Activated CD8-positive, alpha-beta memory T cell treated with anti-CD3 and anti-CD28 coated beads, Interleukin-2, amount 10 ng/mL, durations not matched to agents 7 days and 5 days (primary cell): ENCODE measurements at regions not wholly inside any gene's neighbourhood (a gene's known extent, or its start where the extent isn't known, plus 50 kb on each side); places are given as distances from the start of the nearest gene placed in this dataset.
"Not testable (repeated sequence)": the region's sequence is repeated elsewhere in the genome, so short reads cannot be mapped to it uniquely, and the experiment has no call there.

Source experiments
- ATAC-seq: fragments of 150-1000 bp; cut with Tn5 transposase; one replicate; pipeline ENCODE4 v1.10.0; 2021; ENCODE audit warnings: moderate library complexity
- CTCF ChIA-PET: fragments of 350-600 bp; sonication (Branson Sonifier 250); formaldehyde crosslinking; loops from one replicate; lab custom pipeline; 2021; ENCODE audit warnings: antibody characterized with exemption; lab: Charles Lee
- DNase-seq: peaks from one replicate; pipeline ENCODE4 v3.0.0-alpha.2; 2020
- H3K27ac Mint-ChIP-seq: one replicate; pipeline ENCODE4 v1.8.0; 2021; ENCODE audit warnings: mild to moderate bottlenecking, mixed read lengths
- H3K27me3 Mint-ChIP-seq: one replicate; pipeline ENCODE4 v1.8.0; 2021; ENCODE audit warnings: mixed read lengths
- H3K36me3 Mint-ChIP-seq: one replicate; pipeline ENCODE4 v1.8.0; 2021; ENCODE audit warnings: mild to moderate bottlenecking, mixed read lengths
- H3K4me1 Mint-ChIP-seq: one replicate; pipeline ENCODE4 v1.8.0; 2021; ENCODE audit warnings: mixed read lengths
- H3K4me3 Mint-ChIP-seq: one replicate; pipeline ENCODE4 v1.8.0; 2021; ENCODE audit warnings: mild to moderate bottlenecking, moderate library complexity, mixed read lengths
- H3K9me3 Mint-ChIP-seq: one replicate; pipeline ENCODE4 v1.8.0; 2022; ENCODE audit warnings: low read depth, mixed read lengths

DNA sequence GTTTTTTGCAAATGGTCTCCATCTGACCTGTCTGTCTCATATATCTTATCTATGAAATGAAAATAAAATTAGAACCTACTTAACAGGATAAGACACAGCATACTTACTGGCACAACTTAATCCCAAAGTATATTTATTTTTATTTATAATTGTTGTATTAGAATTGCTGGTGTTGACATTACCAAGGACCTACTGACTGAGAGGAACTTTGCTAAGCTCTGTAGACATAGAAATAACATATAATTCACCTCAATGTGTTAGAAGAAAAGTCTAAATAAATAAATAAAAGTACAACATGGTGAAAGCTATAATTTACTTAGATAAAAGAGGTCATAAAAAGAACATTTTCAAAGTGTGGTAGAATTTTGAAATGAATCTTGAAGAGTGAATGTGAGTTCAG, 1650.5 kb upstream of the NUDT12 start:
- Mint-ChIP-seq H3K4me1 (no peaks in the 10 kb centered on the region), H3K4me3 (no peak overlapping the region), H3K9me3 (peaks cover 8% of the 10 kb centered on the region), H3K27me3 (no peaks in the 10 kb centered on the region), H3K27ac (no peak overlapping the region), H3K36me3 (no peaks in the 10 kb centered on the region)
- no peak for DNase-seq
- ATAC-seq, result no peak
- CTCF ChIA-PET, result no interaction called here

DNA sequence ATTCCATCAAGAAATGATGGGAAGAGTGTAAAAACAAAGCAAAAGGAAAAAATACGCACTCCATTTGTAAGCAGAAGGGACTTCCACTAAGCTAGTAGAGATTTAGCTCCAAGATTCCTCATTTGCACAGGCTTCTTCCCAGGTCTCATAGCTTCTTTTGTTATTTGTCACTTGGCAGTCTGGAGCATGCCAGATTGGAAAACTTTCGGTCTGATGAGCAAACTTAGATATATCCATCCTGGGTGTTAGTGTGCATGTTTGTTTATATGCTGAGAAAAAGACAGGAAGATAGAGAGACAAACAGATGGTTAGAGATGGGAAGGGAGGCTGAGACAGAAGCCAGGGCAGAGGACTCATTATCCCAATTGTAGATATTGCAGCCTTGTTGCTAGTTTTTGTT, 1644.5 kb upstream of the NUDT12 start:
- Mint-ChIP-seq H3K4me3 (no peak overlapping the region), H3K27ac (no peak overlapping the region), H3K4me1 (no peaks in the 10 kb centered on the region), H3K36me3 (no peaks in the 10 kb centered on the region), H3K27me3 (no peaks in the 10 kb centered on the region), H3K9me3 (peaks cover 8% of the 10 kb centered on the region)
- CTCF ChIA-PET, result no interaction called here
- ATAC-seq (no peak), DNase-seq (no peak)

DNA sequence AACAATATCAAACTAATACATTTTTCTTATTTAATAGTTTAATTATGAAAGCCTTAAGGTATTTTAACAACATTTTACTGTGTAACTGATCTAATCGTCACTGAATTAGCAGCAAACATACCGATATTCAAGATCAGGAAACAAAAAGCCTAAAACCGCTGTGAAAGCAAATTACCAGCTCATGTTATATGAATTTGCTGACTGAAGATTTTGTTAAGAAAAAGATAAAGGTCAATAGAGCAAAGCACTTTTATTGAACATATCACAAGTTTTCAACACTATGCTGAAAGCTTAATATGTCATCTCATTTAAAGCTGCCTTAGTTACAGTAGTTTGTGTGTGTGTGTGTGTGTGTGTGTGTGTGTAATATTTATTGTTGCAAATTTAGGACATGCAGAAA, 1634.9 kb upstream of the NUDT12 start:
- ATAC-seq (no peak), DNase-seq (no peak)
- H3K4me3 Mint-ChIP-seq, result no peak overlapping the region
- H3K36me3 Mint-ChIP-seq, result no peaks in the 10 kb centered on the region
- peaks cover 3% of the 10 kb centered on the region for H3K9me3 Mint-ChIP-seq
- no peak overlapping the region for H3K27ac Mint-ChIP-seq
- CTCF ChIA-PET, result no interaction called here
- no peaks in the 10 kb centered on the region for H3K27me3 Mint-ChIP-seq
- H3K4me1 Mint-ChIP-seq, result no peaks in the 10 kb centered on the region

DNA sequence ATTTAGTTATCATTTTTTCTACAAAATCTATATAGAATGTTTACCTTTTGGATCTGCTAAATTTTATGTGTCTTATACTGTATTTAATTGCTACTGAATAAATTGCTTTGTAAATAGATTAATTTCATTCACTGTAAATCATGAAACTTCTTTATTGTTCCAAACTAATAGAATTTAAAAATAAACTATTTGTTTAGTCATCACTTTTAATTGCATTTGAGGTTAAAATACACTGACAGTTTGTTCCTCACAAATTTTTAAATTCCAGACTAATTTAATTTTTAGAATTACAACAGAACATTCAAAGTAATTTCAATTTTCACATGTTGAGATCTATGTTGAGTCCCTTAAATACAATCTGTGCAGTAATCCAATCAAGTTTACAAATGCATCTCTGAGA, 1633.2 kb upstream of the NUDT12 start:
- ATAC-seq, result no peak
- Mint-ChIP-seq H3K36me3 (no peaks in the 10 kb centered on the region), H3K9me3 (peaks cover 2% of the 10 kb centered on the region), H3K4me3 (no peak overlapping the region), H3K27me3 (no peaks in the 10 kb centered on the region), H3K27ac (no peak overlapping the region), H3K4me1 (no peaks in the 10 kb centered on the region)
- no peak for DNase-seq
- CTCF ChIA-PET, result no interaction called here

DNA sequence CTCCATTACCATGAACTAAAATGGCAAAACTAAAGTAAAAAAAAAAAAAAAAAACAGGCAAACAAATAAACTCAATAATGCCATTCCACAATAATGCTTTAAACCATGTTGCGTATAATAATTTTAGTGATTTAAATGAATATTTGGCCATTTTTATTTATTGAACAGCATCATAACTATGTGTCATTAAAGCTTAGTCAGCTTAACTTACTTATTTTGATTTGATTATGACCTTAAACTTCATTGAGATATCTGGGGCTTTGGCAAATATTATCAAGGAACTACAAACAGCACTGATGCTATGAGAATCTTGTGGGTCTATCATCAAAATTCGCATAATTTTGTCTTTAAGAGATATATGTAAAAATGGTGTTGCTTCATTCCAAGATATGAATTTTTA, 1610.3 kb upstream of the NUDT12 start:
- H3K4me3 Mint-ChIP-seq, result no peak overlapping the region
- no peak overlapping the region for H3K27ac Mint-ChIP-seq
- no peak for DNase-seq
- H3K27me3 Mint-ChIP-seq, result no peaks in the 10 kb centered on the region
- no peaks in the 10 kb centered on the region for H3K4me1 Mint-ChIP-seq
- no peak for ATAC-seq
- CTCF ChIA-PET, result no interaction called here
- H3K9me3 Mint-ChIP-seq, result peaks cover 15% of the 10 kb centered on the region
- no peaks in the 10 kb centered on the region for H3K36me3 Mint-ChIP-seq

DNA sequence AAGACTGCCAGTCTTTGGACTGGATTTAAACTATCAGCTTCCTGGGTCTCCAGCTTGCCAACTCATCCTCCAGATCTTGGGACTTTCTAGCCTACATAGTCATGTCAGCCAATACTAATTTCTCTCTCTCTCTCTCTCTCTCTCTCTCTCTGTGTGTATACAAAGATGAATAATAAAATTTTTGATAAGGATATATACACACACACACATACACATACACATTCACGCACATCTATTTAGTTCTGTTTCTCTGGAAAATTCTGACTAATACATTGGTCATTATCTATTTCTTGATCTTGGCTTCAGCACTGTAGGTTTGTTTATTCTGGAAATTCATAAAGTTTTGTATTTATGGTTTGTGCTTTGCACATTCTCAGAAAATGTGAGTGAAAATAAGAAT, 1606.2 kb upstream of the NUDT12 start:
- H3K4me3 Mint-ChIP-seq, result no peak overlapping the region
- ATAC-seq (no peak), DNase-seq (no peak)
- CTCF ChIA-PET, result no interaction called here
- no peaks in the 10 kb centered on the region for H3K36me3 Mint-ChIP-seq
- no peaks in the 10 kb centered on the region for H3K4me1 Mint-ChIP-seq
- H3K27ac Mint-ChIP-seq, result no peak overlapping the region
- H3K27me3 Mint-ChIP-seq, result no peaks in the 10 kb centered on the region
- H3K9me3 Mint-ChIP-seq, result peaks cover 12% of the 10 kb centered on the region

DNA sequence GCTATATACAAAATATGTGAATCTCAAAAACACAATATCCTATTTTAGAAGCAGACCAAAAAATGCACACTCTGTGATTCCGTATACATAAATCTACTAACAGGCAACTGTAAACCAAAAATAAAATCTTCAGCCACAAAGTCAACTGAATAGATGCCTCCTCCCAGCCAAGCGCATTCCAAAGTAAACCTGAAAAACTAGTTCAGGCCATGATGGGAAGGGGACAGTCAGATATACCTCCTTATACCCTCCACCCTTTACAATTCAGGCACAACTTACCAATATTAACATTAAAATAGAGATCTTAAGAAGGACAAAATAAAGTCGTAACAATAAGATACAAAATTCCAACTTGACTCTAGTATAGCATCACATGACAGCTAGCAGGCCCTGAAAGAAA, 1604.5 kb upstream of the NUDT12 start:
- Mint-ChIP-seq H3K27me3 (no peaks in the 10 kb centered on the region), H3K36me3 (no peaks in the 10 kb centered on the region), H3K9me3 (peaks cover 12% of the 10 kb centered on the region), H3K4me3 (no peak overlapping the region), H3K27ac (no peak overlapping the region), H3K4me1 (no peaks in the 10 kb centered on the region)
- DNase-seq (no peak), ATAC-seq (no peak)
- CTCF ChIA-PET, result no interaction called here

DNA sequence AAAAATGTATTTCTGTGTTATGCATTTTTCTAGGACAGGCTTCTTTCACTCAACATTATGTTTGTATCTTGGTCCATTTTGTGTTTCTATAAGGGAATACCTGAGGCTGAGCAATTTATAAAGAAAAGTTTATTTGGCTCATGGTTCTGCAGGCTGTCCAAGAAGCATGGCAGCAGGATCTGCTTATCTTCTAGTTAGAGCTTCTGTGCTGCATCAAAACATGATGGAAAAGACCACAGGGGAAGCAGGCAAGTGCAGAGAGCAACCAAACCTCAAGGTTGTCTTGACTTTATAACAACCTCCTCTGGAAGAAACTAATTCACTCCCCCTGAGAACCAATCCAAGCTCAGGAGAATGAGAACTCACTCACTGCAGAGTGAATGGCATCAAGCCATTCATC, 1601.0 kb upstream of the NUDT12 start:
- H3K27me3 Mint-ChIP-seq, result no peaks in the 10 kb centered on the region
- H3K27ac Mint-ChIP-seq, result no peak overlapping the region
- H3K4me1 Mint-ChIP-seq, result no peaks in the 10 kb centered on the region
- ATAC-seq, result no peak
- CTCF ChIA-PET, result no interaction called here
- no peaks in the 10 kb centered on the region for H3K36me3 Mint-ChIP-seq
- peaks cover 7% of the 10 kb centered on the region for H3K9me3 Mint-ChIP-seq
- no peak overlapping the region for H3K4me3 Mint-ChIP-seq
- no peak for DNase-seq

DNA sequence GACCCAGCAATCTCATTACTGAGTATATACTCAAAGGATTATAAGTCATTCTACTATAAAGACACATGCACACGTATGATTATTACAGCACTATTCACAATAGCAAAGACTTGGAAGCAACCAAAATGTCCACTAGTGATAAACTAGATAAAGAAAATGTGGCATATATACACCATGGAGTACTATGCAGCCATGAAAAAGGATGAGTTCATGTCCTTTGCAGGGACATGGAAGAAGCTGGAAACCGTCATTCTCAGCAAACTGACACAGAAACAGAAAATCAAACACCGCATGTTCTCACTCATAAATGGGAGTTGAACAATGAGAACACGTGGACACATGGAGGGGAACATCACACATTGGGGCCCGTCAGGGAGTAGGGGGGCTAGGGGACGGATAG, 1600.0 kb upstream of the NUDT12 start:
- H3K27me3 Mint-ChIP-seq, H3K9me3 Mint-ChIP-seq, H3K4me3 Mint-ChIP-seq, H3K36me3 Mint-ChIP-seq, CTCF ChIA-PET, ATAC-seq, H3K4me1 Mint-ChIP-seq, H3K27ac Mint-ChIP-seq, DNase-seq: not testable (repeated sequence)

DNA sequence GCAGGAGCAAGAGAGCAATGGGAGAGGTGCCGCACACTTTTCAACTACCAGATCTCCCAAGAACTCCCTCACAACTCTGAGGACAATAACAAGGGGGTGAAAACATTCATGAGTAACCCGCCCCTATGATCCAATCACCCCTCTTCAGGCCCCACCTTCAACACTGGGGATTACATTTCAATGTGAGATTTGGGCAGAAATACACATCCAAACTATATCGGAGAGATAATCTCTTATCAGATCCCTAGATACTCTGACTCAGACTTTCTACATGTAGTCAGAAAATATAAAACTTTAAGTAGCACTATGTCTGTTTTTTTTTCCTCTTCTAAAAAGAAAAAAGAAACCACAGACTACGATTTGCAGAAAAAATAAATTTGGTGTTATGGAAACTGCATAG, 1595.9 kb upstream of the NUDT12 start:
- Mint-ChIP-seq H3K4me3 (no peak overlapping the region), H3K36me3 (no peaks in the 10 kb centered on the region), H3K4me1 (no peaks in the 10 kb centered on the region), H3K9me3 (peaks cover 13% of the 10 kb centered on the region), H3K27me3 (no peaks in the 10 kb centered on the region), H3K27ac (no peak overlapping the region)
- no peak for ATAC-seq
- CTCF ChIA-PET, result no interaction called here
- no peak for DNase-seq

DNA sequence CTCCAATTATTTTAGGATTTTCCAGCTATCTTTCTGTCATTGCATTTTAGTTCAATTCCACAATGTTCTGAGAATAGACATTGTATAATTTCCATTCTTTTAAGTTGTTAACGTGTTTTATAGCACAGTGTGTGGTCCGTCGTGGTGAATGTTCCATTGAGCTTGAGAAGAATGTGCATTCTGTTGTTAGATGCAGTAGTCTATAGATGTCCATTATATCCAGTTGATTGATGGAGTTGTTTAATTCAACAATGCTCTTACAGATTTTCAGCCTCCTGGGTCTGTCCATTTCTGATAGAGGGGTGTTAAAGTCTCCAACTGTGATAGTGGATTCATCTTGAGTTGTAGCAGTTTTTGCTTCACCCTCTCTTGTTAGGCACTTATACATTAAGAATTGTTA, 1587.7 kb upstream of the NUDT12 start:
- CTCF ChIA-PET, result no interaction called here
- H3K9me3 Mint-ChIP-seq, result peaks cover 16% of the 10 kb centered on the region

DNA sequence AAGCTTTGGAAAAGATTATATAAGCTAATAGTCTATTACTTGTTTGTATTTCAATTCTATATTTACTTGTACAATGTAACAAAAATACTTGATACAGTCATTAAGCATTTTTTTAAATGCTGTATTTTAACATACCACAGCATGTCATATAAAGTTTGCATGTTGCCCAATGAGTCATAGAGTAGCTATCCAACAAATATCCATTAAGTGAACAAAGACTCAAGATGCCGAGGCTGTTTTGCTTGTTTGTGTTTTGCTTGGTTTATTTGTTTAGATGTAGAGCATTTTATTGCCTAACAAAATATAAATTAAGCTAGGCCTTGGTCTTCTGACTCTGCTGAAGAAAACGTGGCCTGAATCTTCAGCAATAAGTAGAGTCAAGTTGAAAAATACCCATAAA, 1584.3 kb upstream of the NUDT12 start:
- Mint-ChIP-seq H3K9me3 (peaks cover 6% of the 10 kb centered on the region), H3K27ac (no peak overlapping the region), H3K36me3 (no peaks in the 10 kb centered on the region), H3K4me3 (no peak overlapping the region), H3K27me3 (no peaks in the 10 kb centered on the region), H3K4me1 (no peaks in the 10 kb centered on the region)
- ATAC-seq (no peak), DNase-seq (no peak)
- CTCF ChIA-PET, result no interaction called here

More for the DNA sequence above, 1587.7 kb upstream of the NUDT12 start:
- DNase-seq, result no peak
- no peak overlapping the region for H3K27ac Mint-ChIP-seq
- no peaks in the 10 kb centered on the region for H3K4me1 Mint-ChIP-seq
- no peaks in the 10 kb centered on the region for H3K27me3 Mint-ChIP-seq
- no peaks in the 10 kb centered on the region for H3K36me3 Mint-ChIP-seq
- no peak for ATAC-seq
- no peak overlapping the region for H3K4me3 Mint-ChIP-seq

DNA sequence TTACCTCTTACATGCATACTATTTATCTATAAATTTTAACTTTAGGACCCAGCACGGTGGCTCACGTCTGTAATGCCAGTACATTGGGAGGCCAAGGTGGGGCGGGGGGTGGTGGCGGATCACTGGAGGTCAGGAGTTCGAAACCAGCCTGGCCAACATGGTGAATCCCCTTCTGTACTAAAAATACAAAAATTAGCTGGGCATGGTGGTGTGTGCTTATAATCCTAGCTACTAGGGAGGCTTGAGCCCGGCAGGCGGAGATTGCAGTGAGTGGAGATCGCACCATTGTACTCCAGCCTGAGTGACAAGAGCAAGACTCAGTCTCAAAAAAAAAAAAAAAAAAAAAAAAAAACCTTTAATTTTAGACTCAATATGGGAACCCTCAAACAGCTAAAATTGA, 1582.6 kb upstream of the NUDT12 start:
- Mint-ChIP-seq H3K36me3 (no peaks in the 10 kb centered on the region), H3K27me3 (no peaks in the 10 kb centered on the region), H3K9me3 (no peaks in the 10 kb centered on the region), H3K4me1 (no peaks in the 10 kb centered on the region), H3K27ac (no peak overlapping the region), H3K4me3 (no peak overlapping the region)
- ATAC-seq (no peak), DNase-seq (no peak)
- CTCF ChIA-PET, result interaction anchor here (0.7 kb wide), 1 partner anchor 492 kb away, joined by 3 read pairs; no protein-coding TSS in a partner anchor

DNA sequence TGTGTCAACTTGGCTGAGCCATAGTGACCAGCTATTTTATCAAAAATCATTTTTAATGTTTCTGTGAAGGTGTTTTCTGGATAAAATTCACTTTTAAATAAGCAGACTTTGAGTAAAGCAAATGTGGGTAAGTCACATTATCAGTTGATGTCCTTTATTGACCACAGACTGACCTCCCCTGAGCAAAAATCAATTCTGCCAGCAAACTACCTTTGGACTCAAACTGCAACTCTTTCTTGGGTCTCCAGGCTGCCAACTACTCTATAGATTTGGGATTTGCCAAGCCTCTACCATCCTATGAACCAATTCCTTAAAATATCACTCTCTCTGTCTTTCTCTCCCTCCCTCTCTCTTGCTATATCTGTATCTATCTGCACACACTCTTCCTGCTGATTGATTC, 1571.7 kb upstream of the NUDT12 start:
- H3K4me3 Mint-ChIP-seq, result no peak overlapping the region
- H3K4me1 Mint-ChIP-seq, result no peaks in the 10 kb centered on the region
- no peak overlapping the region for H3K27ac Mint-ChIP-seq
- DNase-seq, result no peak
- no peak for ATAC-seq
- no peaks in the 10 kb centered on the region for H3K36me3 Mint-ChIP-seq
- CTCF ChIA-PET, result no interaction called here
- peaks cover 4% of the 10 kb centered on the region for H3K9me3 Mint-ChIP-seq
- no peaks in the 10 kb centered on the region for H3K27me3 Mint-ChIP-seq

DNA sequence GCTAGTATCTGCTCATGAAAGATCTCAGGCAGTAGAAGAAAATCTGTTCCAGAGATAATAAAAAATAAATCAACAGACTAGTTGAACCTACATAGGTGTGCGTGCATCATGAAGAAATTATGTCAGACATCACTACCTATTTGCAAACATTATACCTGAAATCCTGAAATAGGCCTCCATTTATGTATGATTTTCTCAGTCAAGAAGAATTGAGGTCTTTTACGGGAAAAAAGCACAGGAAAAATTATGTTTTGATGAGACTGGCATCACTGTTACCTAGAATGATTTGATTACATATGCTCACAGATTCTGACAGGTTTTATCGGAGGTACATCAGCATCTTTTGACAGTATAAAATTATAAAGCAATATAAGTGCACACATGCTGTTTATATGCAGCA, 1570.5 kb upstream of the NUDT12 start:
- Mint-ChIP-seq H3K4me3 (no peak overlapping the region), H3K9me3 (peaks cover 4% of the 10 kb centered on the region)
- DNase-seq, result no peak

More for the DNA sequence above, 1570.5 kb upstream of the NUDT12 start:
- CTCF ChIA-PET, result no interaction called here
- no peaks in the 10 kb centered on the region for H3K4me1 Mint-ChIP-seq
- no peak overlapping the region for H3K27ac Mint-ChIP-seq
- ATAC-seq, result no peak
- H3K27me3 Mint-ChIP-seq, result no peaks in the 10 kb centered on the region
- no peaks in the 10 kb centered on the region for H3K36me3 Mint-ChIP-seq
